ENCODE measurements at regions not wholly inside any gene's neighbourhood (a gene's known extent, or its start where the extent isn't known, plus 50 kb on each side); places are given as distances from the start of the nearest gene placed in this dataset.

DNA sequence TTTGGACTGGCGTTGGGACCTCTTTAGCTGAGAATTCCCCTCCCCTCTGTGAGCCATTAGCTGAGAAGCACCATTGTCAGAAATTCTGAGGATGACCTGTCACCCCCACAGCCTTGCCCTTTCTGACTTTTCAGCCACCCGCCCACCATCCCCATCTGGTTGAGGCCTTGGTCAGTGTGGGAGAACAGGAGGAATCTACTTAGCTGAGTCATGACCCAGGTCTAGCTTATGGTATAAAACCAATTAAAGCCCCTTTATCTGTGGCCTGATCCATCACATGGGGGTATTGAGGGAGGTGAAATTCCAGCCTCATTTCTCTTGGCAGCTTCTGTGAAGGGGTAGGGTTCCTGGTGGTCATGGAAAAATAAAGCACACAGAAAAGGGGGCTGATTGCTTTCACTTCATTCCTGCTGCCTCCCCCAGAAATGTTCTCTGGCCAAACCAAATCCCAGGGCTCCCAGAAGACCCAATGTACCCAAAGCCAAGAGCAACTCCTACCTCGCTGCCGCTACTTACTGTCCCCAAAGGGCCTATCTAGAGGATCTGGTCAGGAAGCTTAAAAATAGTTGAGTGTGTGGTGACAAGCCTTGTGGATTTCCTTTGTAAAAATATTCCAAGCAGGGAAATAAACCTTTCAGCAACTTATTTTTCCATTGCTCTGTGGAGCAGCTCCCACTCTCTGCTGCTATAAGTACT lies 174.8 kb upstream of the TNC start:
- H3K27me3 ChIP-seq (replicated peaks in 1 of 2; ENCODE audit: control insufficient read depth in 2 of 2, extremely low read depth in 1 of 2, insufficient read depth in 2 of 2, low read length in 1 of 2) = peaks cover 0 to 2% of the 10 kb centered on the region in 2 experiments
- H3K36me3 ChIP-seq (ENCODE audit: control insufficient read depth in 2 of 2, extremely low read depth in 1 of 2, insufficient read depth in 1 of 2, low read length in 1 of 2) = no peaks in the 10 kb centered on the region
- H3K4me1 ChIP-seq (ENCODE audit: control insufficient read depth in 1 of 2, extremely low read depth in 1 of 2, insufficient read depth in 2 of 2, low read length in 2 of 2) = no peaks in the 10 kb centered on the region
- ChIA-PET POLR2A (no interaction called here), CTCF (no interaction called here)
- H3K9me3 ChIP-seq = no peaks in the 10 kb centered on the region
- Mint-ChIP-seq H3K36me3 (no peaks in the 10 kb centered on the region), H3K27ac (no peak overlapping the region), H3K9me3 (no peaks in the 10 kb centered on the region), H3K27me3 (peaks cover 5 to 19% of the 10 kb centered on the region in 2 donors), H3K4me3 (no peak overlapping the region), H3K4me1 (no peaks in the 10 kb centered on the region)
- H3K4me3 ChIP-seq (ENCODE audit: control insufficient read depth in 1 of 2, extremely low read depth in 1 of 2, low read length in 1 of 2) = no peak overlapping the region
- no peak overlapping the region for H3K27ac ChIP-seq (ENCODE audit: low read length)
- ATAC-seq (replicated peaks in 1 of 4) = no peak
- no peak for DNase-seq
- WGBS (ENCODE audit: insufficient coverage) = 80% methylated on average over 1 of the region's 4 CpGs

DNA sequence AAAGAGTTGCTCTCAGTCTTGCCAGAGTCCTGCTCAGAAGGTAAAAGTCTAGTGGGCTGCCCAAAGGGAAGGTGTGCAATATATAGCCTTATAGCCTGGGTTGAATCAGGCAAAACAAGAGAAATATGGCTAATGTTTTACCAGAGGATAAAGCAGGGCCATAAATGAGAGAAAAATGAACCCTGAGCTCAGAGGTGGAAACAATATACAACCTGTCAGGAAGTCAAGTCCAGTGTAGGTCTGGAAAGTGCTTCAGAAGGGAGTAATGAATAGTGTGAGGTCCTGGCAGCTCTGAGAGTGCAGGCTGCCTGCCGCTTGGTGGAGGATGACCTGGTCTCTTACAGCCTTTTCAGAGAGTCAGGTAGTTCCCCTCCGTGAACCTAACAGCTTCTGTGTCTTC lies 177.8 kb upstream of the TNC start:
- H3K36me3 Mint-ChIP-seq = no peaks in the 10 kb centered on the region
- ATAC-seq (replicated peaks in 1 of 4) = no peak
- H3K4me3 Mint-ChIP-seq = no peak overlapping the region
- no peak for DNase-seq
- H3K4me1 ChIP-seq (ENCODE audit: control insufficient read depth in 1 of 2, extremely low read depth in 1 of 2, insufficient read depth in 2 of 2, low read length in 2 of 2) = no peaks in the 10 kb centered on the region
- no peak overlapping the region for H3K27ac ChIP-seq (ENCODE audit: low read length)
- H3K36me3 ChIP-seq (ENCODE audit: control insufficient read depth in 2 of 2, extremely low read depth in 1 of 2, insufficient read depth in 1 of 2, low read length in 1 of 2) = no peaks in the 10 kb centered on the region
- no peaks in the 10 kb centered on the region for H3K4me1 Mint-ChIP-seq
- no peak overlapping the region for H3K27ac Mint-ChIP-seq
- no CpG with 5 or more reads among the region's 2 CpGs for WGBS (ENCODE audit: insufficient coverage)
- ChIA-PET POLR2A (no interaction called here), CTCF (interaction anchor here in 1 of 2 donors (0.8 kb wide), 1 partner anchor 17 kb away, joined by 4 read pairs; no protein-coding TSS in a partner anchor)
- no peaks in the 10 kb centered on the region for H3K9me3 ChIP-seq
- H3K4me3 ChIP-seq (ENCODE audit: control insufficient read depth in 1 of 2, extremely low read depth in 1 of 2, low read length in 1 of 2) = no peak overlapping the region
- peaks cover 7 to 16% of the 10 kb centered on the region in 2 donors for H3K27me3 Mint-ChIP-seq
- H3K27me3 ChIP-seq (replicated peaks in 1 of 2; ENCODE audit: control insufficient read depth in 2 of 2, extremely low read depth in 1 of 2, insufficient read depth in 2 of 2, low read length in 1 of 2) = peaks cover 0 to 2% of the 10 kb centered on the region in 2 experiments
- peaks cover 0 to 4% (median 0%) of the 10 kb centered on the region in 3 donors for H3K9me3 Mint-ChIP-seq

DNA sequence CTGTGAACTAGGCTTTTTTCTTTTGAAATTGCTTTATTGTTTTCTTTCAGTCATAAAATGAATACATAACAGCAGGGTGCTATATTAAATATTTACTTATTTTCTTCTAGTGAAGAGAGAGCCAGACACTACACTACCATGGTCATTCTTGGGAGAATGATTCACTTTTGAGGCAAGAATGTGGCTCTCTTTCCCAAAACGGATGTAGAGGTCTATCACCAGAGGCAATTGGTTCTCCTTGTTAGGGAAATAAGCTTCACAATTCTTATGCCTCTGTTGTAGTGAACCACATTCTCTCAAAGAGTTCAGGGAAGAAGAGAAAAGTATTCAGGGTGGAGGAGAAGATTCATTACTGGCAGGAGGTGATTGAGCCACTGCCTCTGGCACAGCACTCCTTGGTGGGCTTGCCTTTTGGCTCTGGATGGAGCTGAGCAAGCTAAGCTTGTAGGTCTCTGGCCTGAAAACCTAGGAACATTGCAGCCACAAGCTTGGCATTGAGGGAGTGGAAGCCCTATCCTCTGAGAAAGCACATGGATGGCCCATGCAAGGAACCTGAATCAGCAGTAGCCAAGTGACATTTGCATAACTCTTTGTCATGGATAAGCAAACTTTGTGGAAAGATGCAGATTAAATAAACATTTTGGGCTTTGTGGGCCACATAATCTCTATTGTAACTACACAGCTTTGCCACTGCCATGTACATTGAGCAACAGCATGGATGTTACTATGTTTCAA lies 179.0 kb upstream of the TNC start:
- H3K4me3 ChIP-seq (ENCODE audit: control insufficient read depth in 1 of 2, extremely low read depth in 1 of 2, low read length in 1 of 2) = no peak overlapping the region
- DNase-seq = no peak
- H3K9me3 ChIP-seq = no peaks in the 10 kb centered on the region
- no peak overlapping the region for H3K27ac ChIP-seq (ENCODE audit: low read length)
- H3K4me1 Mint-ChIP-seq = no peaks in the 10 kb centered on the region
- H3K4me1 ChIP-seq (ENCODE audit: control insufficient read depth in 1 of 2, extremely low read depth in 1 of 2, insufficient read depth in 2 of 2, low read length in 2 of 2) = no peaks in the 10 kb centered on the region
- POLR2A ChIA-PET = no interaction called here
- no peaks in the 10 kb centered on the region for H3K36me3 Mint-ChIP-seq
- CTCF ChIA-PET = no interaction called here
- H3K9me3 Mint-ChIP-seq = peaks cover 0 to 4% (median 0%) of the 10 kb centered on the region in 3 donors
- peaks cover 7 to 15% of the 10 kb centered on the region in 2 donors for H3K27me3 Mint-ChIP-seq
- peaks cover 0 to 2% of the 10 kb centered on the region in 2 experiments for H3K27me3 ChIP-seq (replicated peaks in 1 of 2; ENCODE audit: control insufficient read depth in 2 of 2, extremely low read depth in 1 of 2, insufficient read depth in 2 of 2, low read length in 1 of 2)
- no peak overlapping the region for H3K27ac Mint-ChIP-seq
- no peaks in the 10 kb centered on the region for H3K36me3 ChIP-seq (ENCODE audit: control insufficient read depth in 2 of 2, extremely low read depth in 1 of 2, insufficient read depth in 1 of 2, low read length in 1 of 2)
- no peak overlapping the region for H3K4me3 Mint-ChIP-seq
- no peak for ATAC-seq (replicated peaks in 1 of 4)
- no CpG with 5 or more reads among the region's 1 CpG for WGBS (ENCODE audit: insufficient coverage)

DNA sequence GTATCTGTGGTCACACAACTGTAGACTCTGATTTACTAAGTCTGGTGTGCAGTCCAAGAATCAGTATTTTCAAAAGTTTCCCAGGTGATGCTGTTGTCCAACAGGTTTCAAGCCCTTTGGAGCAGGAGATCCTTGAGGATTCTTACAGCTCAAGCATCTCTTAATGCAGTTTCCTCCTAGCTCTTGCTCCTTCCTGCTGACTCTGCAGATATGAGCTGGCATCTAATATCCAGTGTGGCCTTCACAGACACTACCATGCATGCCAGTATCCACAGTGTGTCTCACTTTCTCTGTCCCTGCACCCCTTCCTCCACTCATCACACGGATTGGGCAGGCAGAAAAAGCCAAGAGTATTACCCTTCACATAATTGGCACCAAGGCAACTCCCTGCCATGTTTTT lies 182.2 kb upstream of the TNC start:
- Histone ChIP-seq H3K27me3 (replicated peaks in 1 of 2; ENCODE audit: control insufficient read depth in 2 of 2, extremely low read depth in 1 of 2, insufficient read depth in 2 of 2, low read length in 1 of 2) (no peaks in the 10 kb centered on the region), H3K9me3 (no peaks in the 10 kb centered on the region), H3K36me3 (ENCODE audit: control insufficient read depth in 2 of 2, extremely low read depth in 1 of 2, insufficient read depth in 1 of 2, low read length in 1 of 2) (no peaks in the 10 kb centered on the region), H3K4me1 (ENCODE audit: control insufficient read depth in 1 of 2, extremely low read depth in 1 of 2, insufficient read depth in 2 of 2, low read length in 2 of 2) (no peaks in the 10 kb centered on the region), H3K4me3 (ENCODE audit: control insufficient read depth in 1 of 2, extremely low read depth in 1 of 2, low read length in 1 of 2) (no peak overlapping the region), H3K27ac (ENCODE audit: low read length) (no peak overlapping the region)
- no peaks in the 10 kb centered on the region for H3K4me1 Mint-ChIP-seq
- H3K27me3 Mint-ChIP-seq = peaks cover 2 to 9% of the 10 kb centered on the region in 2 donors
- ChIA-PET CTCF (no interaction called here), POLR2A (no interaction called here)
- no peak overlapping the region for H3K27ac Mint-ChIP-seq
- DNase-seq = no peak
- H3K36me3 Mint-ChIP-seq = no peaks in the 10 kb centered on the region
- ATAC-seq (replicated peaks in 1 of 4) = no peak
- no CpG with 5 or more reads among the region's 1 CpG for WGBS (ENCODE audit: insufficient coverage)
- peaks cover 0 to 4% (median 0%) of the 10 kb centered on the region in 3 donors for H3K9me3 Mint-ChIP-seq
- H3K4me3 Mint-ChIP-seq = no peak overlapping the region

DNA sequence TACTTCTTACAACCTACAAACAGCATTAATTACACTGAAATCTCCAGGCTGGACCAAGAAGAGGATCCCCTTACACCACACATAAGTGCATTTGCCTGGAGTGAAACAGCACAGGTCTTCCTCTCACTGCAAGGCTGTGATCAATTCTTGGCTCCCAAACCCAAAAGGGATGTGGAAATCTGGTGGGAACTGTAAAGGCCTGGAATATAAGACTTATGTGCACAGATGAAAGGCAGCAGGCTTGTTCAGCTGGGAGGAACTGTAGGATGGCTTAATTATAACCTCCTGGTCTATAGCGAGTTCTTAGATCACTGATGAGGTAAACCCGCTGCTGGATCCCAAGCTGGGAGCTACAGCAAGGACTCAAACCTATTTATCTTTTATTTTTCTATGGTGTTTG lies 182.9 kb upstream of the TNC start:
- H3K9me3 ChIP-seq = no peaks in the 10 kb centered on the region
- Mint-ChIP-seq H3K4me1 (no peaks in the 10 kb centered on the region), H3K27ac (no peak overlapping the region), H3K9me3 (peaks cover 0 to 4% (median 0%) of the 10 kb centered on the region in 3 donors), H3K36me3 (no peaks in the 10 kb centered on the region), H3K4me3 (no peak overlapping the region), H3K27me3 (peaks cover 2 to 7% of the 10 kb centered on the region in 2 donors)
- ATAC-seq (replicated peaks in 1 of 4) (no peak), DNase-seq (no peak)
- no CpG with 5 or more reads among the region's 2 CpGs for WGBS (ENCODE audit: insufficient coverage)
- POLR2A ChIA-PET = no interaction called here
- H3K27me3 ChIP-seq (replicated peaks in 1 of 2; ENCODE audit: control insufficient read depth in 2 of 2, extremely low read depth in 1 of 2, insufficient read depth in 2 of 2, low read length in 1 of 2) = no peaks in the 10 kb centered on the region
- no peaks in the 10 kb centered on the region for H3K36me3 ChIP-seq (ENCODE audit: control insufficient read depth in 2 of 2, extremely low read depth in 1 of 2, insufficient read depth in 1 of 2, low read length in 1 of 2)
- H3K4me1 ChIP-seq (ENCODE audit: control insufficient read depth in 1 of 2, extremely low read depth in 1 of 2, insufficient read depth in 2 of 2, low read length in 2 of 2) = no peaks in the 10 kb centered on the region
- no peak overlapping the region for H3K27ac ChIP-seq (ENCODE audit: low read length)
- H3K4me3 ChIP-seq (ENCODE audit: control insufficient read depth in 1 of 2, extremely low read depth in 1 of 2, low read length in 1 of 2) = no peak overlapping the region
- CTCF ChIA-PET = interaction anchor here in 1 of 2 donors (0.7 kb wide), 1 partner anchor 304 kb away, joined by 3 read pairs; no protein-coding TSS in a partner anchor

GRCh38 chr9:115301581-115301980 lies 183.6 kb upstream of the TNC start:
- Mint-ChIP-seq H3K4me1 (no peaks in the 10 kb centered on the region), H3K27me3 (peaks cover 4 to 9% of the 10 kb centered on the region in 2 donors), H3K27ac (no peak overlapping the region), H3K9me3 (peaks cover 0 to 4% (median 0%) of the 10 kb centered on the region in 3 donors), H3K36me3 (no peaks in the 10 kb centered on the region), H3K4me3 (no peak overlapping the region)
- Histone ChIP-seq H3K4me1 (ENCODE audit: control insufficient read depth in 1 of 2, extremely low read depth in 1 of 2, insufficient read depth in 2 of 2, low read length in 2 of 2) (no peaks in the 10 kb centered on the region), H3K27me3 (replicated peaks in 1 of 2; ENCODE audit: control insufficient read depth in 2 of 2, extremely low read depth in 1 of 2, insufficient read depth in 2 of 2, low read length in 1 of 2) (no peaks in the 10 kb centered on the region), H3K9me3 (no peaks in the 10 kb centered on the region), H3K4me3 (ENCODE audit: control insufficient read depth in 1 of 2, extremely low read depth in 1 of 2, low read length in 1 of 2) (no peak overlapping the region), H3K36me3 (ENCODE audit: control insufficient read depth in 2 of 2, extremely low read depth in 1 of 2, insufficient read depth in 1 of 2, low read length in 1 of 2) (no peaks in the 10 kb centered on the region), H3K27ac (ENCODE audit: low read length) (no peak overlapping the region)
- ChIA-PET POLR2A (no interaction called here), CTCF (no interaction called here)
- ATAC-seq (replicated peaks in 1 of 4) (no peak), DNase-seq (no peak)
- 71% methylated on average over 2 of the region's 5 CpGs for WGBS (ENCODE audit: insufficient coverage)

All from T-cell (primary cell).